Esophagus squamous epithelium (tissue), 4 donors: ENCODE measurements at regions not wholly inside any gene's neighbourhood (a gene's known extent, or its start where the extent isn't known, plus 50 kb on each side); places are given as distances from the start of the nearest gene placed in this dataset.

Experiments
- CTCF ChIP-seq, 6 experiments: fragments of 450-650 bp in 4 of 6; fragments of 200-600 bp in 2 of 6; sonication (generic) in 2 of 6; IDR thresholded peaks; one replicate each; pipeline ENCODE4 v1.5.1; 2016 to 2019; ENCODE audit warnings: antibody characterized with exemption in 6 of 6, mild to moderate bottlenecking in 4 of 6, moderate library complexity in 4 of 6
- POLR2A ChIP-seq, 4 donors: fragments of 450-650 bp; IDR thresholded peaks; one replicate each; pipeline ENCODE4 v1.6.1; 2017; ENCODE audit warnings: antibody characterized with exemption in 4 of 4, mild to moderate bottlenecking in 4 of 4, moderate library complexity in 3 of 4

GRCh38 chr17:71067669-71068407 is 898.5 kb downstream of the KCNJ2 start:
- TF ChIP-seq POLR2A (IDR thresholded peaks at IDR 0.05) (no peak), CTCF (IDR thresholded peaks at IDR 0.05) (no peak)
